CD4-positive, alpha-beta memory T cell (primary cell): ENCODE measurements at regions not wholly inside any gene's neighbourhood (a gene's known extent, or its start where the extent isn't known, plus 50 kb on each side); places are given as distances from the start of the nearest gene placed in this dataset.
"Not testable (repeated sequence)": the region's sequence is repeated elsewhere in the genome, so short reads cannot be mapped to it uniquely, and the experiment has no call there.

ENCODE experiments used
- CTCF ChIA-PET: fragments of 350-600 bp; sonication (Branson Sonifier 250); formaldehyde crosslinking; loops from one replicate; lab custom pipeline; 2021; ENCODE audit warnings: inconsistent platforms; ENCODE audit not compliant: partially characterized antibody; lab: Charles Lee
- POLR2A ChIA-PET: fragments of 350-600 bp; sonication (Branson Sonifier 250); formaldehyde crosslinking; loops from one replicate; lab custom pipeline; 2021; ENCODE audit not compliant: partially characterized antibody; lab: Charles Lee
- DNase-seq, 5 donors: peaks; one replicate each; pipeline versions ENCODE4 v3.0.0 to v3.0.0-alpha.2; 2020 to 2022; ENCODE audit warnings: mixed read lengths in 1 of 5
- H3K27ac ChIP-seq: one replicate; pipeline ENCODE4 v1.7.0; 2013; ENCODE audit warnings: low read depth, low read length
- H3K27me3 ChIP-seq: 2 replicates; pipeline ENCODE4 v1.7.0; 2013; ENCODE audit warnings: mild to moderate bottlenecking, low read length, moderate library complexity; ENCODE audit not compliant: insufficient read depth
- H3K36me3 ChIP-seq: 2 replicates; pipeline ENCODE4 v1.7.0; 2013; ENCODE audit warnings: mild to moderate bottlenecking, low read length, moderate library complexity; ENCODE audit not compliant: insufficient read depth
- H3K4me1 ChIP-seq: 2 replicates; pipeline ENCODE4 v1.7.0; 2013; ENCODE audit warnings: mild to moderate bottlenecking, low read length, moderate library complexity; ENCODE audit not compliant: insufficient read depth
- H3K4me3 ChIP-seq, 2 donors: one replicate each; pipeline ENCODE4 v1.7.0; 2013; ENCODE audit warnings: low read length in 2 of 2, mild to moderate bottlenecking in 1 of 2
- H3K9me3 ChIP-seq, 2 donors: one replicate each; pipeline ENCODE4 v1.7.0; 2013; ENCODE audit warnings: low read length in 2 of 2, control low read depth in 1 of 2; ENCODE audit not compliant: control insufficient read depth in 1 of 2
- H3K27ac Mint-ChIP-seq, 7 donors: one replicate each; pipeline ENCODE4 v1.8.0; 2020 to 2021; ENCODE audit warnings: mixed read lengths in 7 of 7, mild to moderate bottlenecking in 6 of 7, inconsistent platforms in 3 of 7, moderate library complexity in 3 of 7
- H3K27me3 Mint-ChIP-seq, 2 donors: one replicate each; pipeline ENCODE4 v1.8.0; 2020 to 2021; ENCODE audit warnings: mixed read lengths in 2 of 2
- H3K36me3 Mint-ChIP-seq, 2 donors: one replicate each; pipeline ENCODE4 v1.8.0; 2020 to 2021; ENCODE audit warnings: mixed read lengths in 2 of 2, inconsistent platforms in 1 of 2, mild to moderate bottlenecking in 1 of 2
- H3K4me1 Mint-ChIP-seq, 4 donors: one replicate each; pipeline ENCODE4 v1.8.0; 2020 to 2021; ENCODE audit warnings: mixed read lengths in 4 of 4, mild to moderate bottlenecking in 1 of 4
- H3K4me3 Mint-ChIP-seq, 8 donors: one replicate each; pipeline ENCODE4 v1.8.0; 2020 to 2021; ENCODE audit warnings: mixed read lengths in 8 of 8, mild to moderate bottlenecking in 7 of 8, moderate library complexity in 6 of 8, inconsistent platforms in 3 of 8
- H3K9me3 Mint-ChIP-seq, 8 donors: one replicate each; pipeline ENCODE4 v1.8.0; 2020 to 2021; ENCODE audit warnings: mixed read lengths in 8 of 8, mild to moderate bottlenecking in 5 of 8, inconsistent platforms in 3 of 8, moderate library complexity in 1 of 8
- intact Hi-C: fragments of 100-400 bp; cut with micrococcal nuclease; formaldehyde crosslinking; loops from one replicate; pipeline ENCODE4 v1.15.1; 2023

GRCh38 chr12:102643879-102644575 lies 163.7 kb upstream of the IGF1 start:
- Histone ChIP-seq H3K27ac (no peak overlapping the region), H3K36me3 (no peaks in the 10 kb centered on the region), H3K9me3 (no peaks in the 10 kb centered on the region), H3K4me1 (no peaks in the 10 kb centered on the region), H3K4me3 (no peak overlapping the region), H3K27me3 (no peaks in the 10 kb centered on the region)
- POLR2A ChIA-PET = no interaction called here
- Mint-ChIP-seq H3K4me1 (no peaks in the 10 kb centered on the region), H3K4me3 (no peak overlapping the region), H3K36me3 (no peaks in the 10 kb centered on the region), H3K27ac (no peak overlapping the region), H3K9me3 (peaks cover 0 to 21% (median 6%) of the 10 kb centered on the region in 8 donors), H3K27me3 (no peaks in the 10 kb centered on the region)
- DNase-seq = no peak
- intact Hi-C loops = no loop called here
- CTCF ChIA-PET = no interaction called here

DNA sequence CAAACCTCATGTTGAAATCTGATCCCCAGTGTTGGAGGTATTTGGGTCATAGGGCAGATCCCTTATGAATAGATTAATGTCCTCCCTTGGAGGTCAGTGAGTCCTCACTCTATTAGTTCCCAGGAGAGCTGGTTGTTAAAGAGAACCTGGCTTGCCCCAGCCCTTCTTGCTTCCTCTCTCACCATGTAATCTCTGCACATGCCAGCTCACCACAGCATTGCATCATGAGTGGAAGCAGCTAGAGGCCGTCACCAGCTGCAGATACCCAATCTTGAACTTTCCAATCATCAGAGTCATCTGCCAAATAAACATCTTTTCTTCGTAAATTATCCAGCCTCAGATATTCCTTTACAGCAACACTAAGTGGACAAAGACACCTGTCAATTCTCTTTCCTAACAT lies 161.8 kb upstream of the IGF1 start:
- Mint-ChIP-seq H3K9me3 (peaks cover 0 to 21% (median 5%) of the 10 kb centered on the region in 8 donors), H3K4me3 (no peak overlapping the region), H3K4me1 (no peaks in the 10 kb centered on the region), H3K36me3 (no peaks in the 10 kb centered on the region), H3K27me3 (no peaks in the 10 kb centered on the region), H3K27ac (no peak overlapping the region)
- Histone ChIP-seq H3K4me1 (no peaks in the 10 kb centered on the region), H3K9me3 (no peaks in the 10 kb centered on the region), H3K4me3 (no peak overlapping the region), H3K36me3 (no peaks in the 10 kb centered on the region), H3K27me3 (no peaks in the 10 kb centered on the region), H3K27ac (no peak overlapping the region)
- DNase-seq = no peak
- intact Hi-C loops = no loop called here
- ChIA-PET POLR2A (no interaction called here), CTCF (no interaction called here)

- POLR2A ChIA-PET, H3K36me3 Mint-ChIP-seq, DNase-seq, H3K27me3 ChIP-seq, H3K4me3 ChIP-seq, H3K4me3 Mint-ChIP-seq, H3K27ac ChIP-seq, intact Hi-C loops, H3K4me1 ChIP-seq, H3K4me1 Mint-ChIP-seq, CTCF ChIA-PET, H3K9me3 ChIP-seq, H3K27me3 Mint-ChIP-seq, H3K27ac Mint-ChIP-seq, H3K36me3 ChIP-seq: not testable (repeated sequence)
- peaks cover 0 to 21% (median 4%) of the 10 kb centered on the region in 8 donors for H3K9me3 Mint-ChIP-seq
Observed at GRCh38 chr12:102640658-102641057, 160.3 kb upstream of the IGF1 start.

DNA sequence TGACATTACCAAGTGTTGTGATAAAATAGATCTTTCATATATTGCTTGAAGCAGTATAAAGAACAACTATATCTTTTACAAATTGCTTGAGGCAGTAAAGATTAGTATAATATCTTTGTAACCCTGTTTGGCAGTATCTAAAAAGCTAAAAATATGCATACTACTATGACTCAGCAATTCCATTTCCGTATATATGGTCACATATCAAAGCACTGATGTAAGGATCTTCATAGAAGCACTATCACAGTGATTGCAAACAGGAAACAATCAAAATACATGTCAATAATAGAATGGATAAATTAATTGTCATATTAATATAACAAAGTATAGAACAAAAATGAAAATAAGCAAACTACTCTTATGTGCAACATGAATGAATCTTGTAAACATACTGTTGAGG lies 158.4 kb upstream of the IGF1 start:
- peaks cover 0 to 21% (median 4%) of the 10 kb centered on the region in 8 donors for H3K9me3 Mint-ChIP-seq
- Histone ChIP-seq H3K27ac (no peak overlapping the region), H3K4me3 (no peak overlapping the region), H3K4me1 (no peaks in the 10 kb centered on the region), H3K9me3 (no peaks in the 10 kb centered on the region), H3K27me3 (no peaks in the 10 kb centered on the region), H3K36me3 (no peaks in the 10 kb centered on the region)
- ChIA-PET CTCF (no interaction called here), POLR2A (no interaction called here)
- no peak overlapping the region for H3K4me3 Mint-ChIP-seq
- DNase-seq = no peak
- H3K27ac Mint-ChIP-seq = no peak overlapping the region
- H3K4me1 Mint-ChIP-seq = no peaks in the 10 kb centered on the region
- H3K27me3 Mint-ChIP-seq = no peaks in the 10 kb centered on the region
- H3K36me3 Mint-ChIP-seq = no peaks in the 10 kb centered on the region
- intact Hi-C loops = no loop called here

DNA sequence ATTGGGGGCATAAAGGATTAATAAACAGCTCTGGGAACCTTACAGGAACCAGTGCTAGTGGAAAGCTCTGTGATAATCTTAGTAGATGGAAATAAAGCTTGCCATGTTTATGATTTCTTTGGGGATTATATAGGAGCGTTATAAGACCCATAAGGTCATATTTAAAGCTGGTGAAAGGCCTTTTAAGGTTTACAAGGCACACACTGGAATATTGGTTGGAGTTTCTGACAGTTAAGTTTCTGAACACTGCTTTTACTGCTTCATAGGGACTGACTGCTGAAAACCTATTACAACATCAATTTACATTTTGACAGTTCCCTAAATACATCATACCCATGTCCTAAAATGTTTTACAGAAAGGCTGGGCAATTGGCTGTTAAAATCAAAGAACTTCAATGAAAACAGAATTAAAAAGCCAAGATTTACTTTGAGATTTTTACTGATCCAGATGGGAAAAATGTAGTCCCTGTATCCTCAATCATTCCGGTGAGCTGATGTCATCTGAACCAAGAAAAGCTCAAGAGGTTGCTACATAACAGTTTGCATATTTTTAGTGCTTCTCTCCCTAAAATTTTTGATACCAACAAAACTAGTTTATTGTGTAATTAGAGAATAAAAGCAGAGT lies 153.7 kb upstream of the IGF1 start:
- DNase-seq = no peak
- Histone ChIP-seq H3K27me3 (no peaks in the 10 kb centered on the region), H3K27ac (no peak overlapping the region), H3K4me1 (no peaks in the 10 kb centered on the region), H3K4me3 (no peak overlapping the region), H3K36me3 (no peaks in the 10 kb centered on the region), H3K9me3 (no peaks in the 10 kb centered on the region)
- Mint-ChIP-seq H3K36me3 (no peaks in the 10 kb centered on the region), H3K27me3 (no peaks in the 10 kb centered on the region), H3K4me1 (no peaks in the 10 kb centered on the region), H3K4me3 (no peak overlapping the region), H3K27ac (no peak overlapping the region), H3K9me3 (peaks cover 0 to under 1% (median 0%) of the 10 kb centered on the region in 8 donors)
- intact Hi-C loops = no loop called here
- CTCF ChIA-PET = no interaction called here
- POLR2A ChIA-PET = no interaction called here

DNA sequence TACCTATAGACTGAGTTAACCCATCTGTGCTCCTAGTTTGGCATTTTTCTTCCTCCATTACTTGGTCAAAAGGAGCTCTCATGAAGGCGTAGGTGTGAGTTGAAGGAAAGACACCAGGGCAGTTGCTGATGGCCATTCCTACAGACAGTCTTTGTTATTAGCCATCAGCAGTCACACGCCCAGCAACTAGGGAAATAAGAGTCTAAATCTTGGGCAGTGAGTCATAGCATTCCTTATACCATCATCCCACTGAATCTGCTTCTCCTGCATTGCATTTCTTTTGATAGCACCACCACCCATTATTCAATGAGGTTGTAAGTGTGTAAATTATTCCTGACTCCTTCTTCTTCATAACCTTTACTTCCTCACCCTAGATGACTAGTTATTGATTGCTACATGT lies 150.9 kb upstream of the IGF1 start:
- no peak overlapping the region for H3K4me3 ChIP-seq
- H3K9me3 Mint-ChIP-seq = peaks cover 0 to 19% (median 12%) of the 10 kb centered on the region in 8 donors
- H3K27ac Mint-ChIP-seq = no peak overlapping the region
- no peaks in the 10 kb centered on the region for H3K4me1 Mint-ChIP-seq
- peaks cover 0 to 7% of the 10 kb centered on the region in 2 donors for H3K9me3 ChIP-seq
- H3K4me1 ChIP-seq = no peaks in the 10 kb centered on the region
- peaks cover 0 to 4% of the 10 kb centered on the region in 2 donors for H3K36me3 Mint-ChIP-seq
- CTCF ChIA-PET = no interaction called here
- H3K27me3 ChIP-seq = no peaks in the 10 kb centered on the region
- H3K27ac ChIP-seq = no peak overlapping the region
- no peak overlapping the region for H3K4me3 Mint-ChIP-seq
- POLR2A ChIA-PET = no interaction called here
- no peaks in the 10 kb centered on the region for H3K27me3 Mint-ChIP-seq
- intact Hi-C loops = no loop called here
- no peaks in the 10 kb centered on the region for H3K36me3 ChIP-seq
- DNase-seq = no peak

DNA sequence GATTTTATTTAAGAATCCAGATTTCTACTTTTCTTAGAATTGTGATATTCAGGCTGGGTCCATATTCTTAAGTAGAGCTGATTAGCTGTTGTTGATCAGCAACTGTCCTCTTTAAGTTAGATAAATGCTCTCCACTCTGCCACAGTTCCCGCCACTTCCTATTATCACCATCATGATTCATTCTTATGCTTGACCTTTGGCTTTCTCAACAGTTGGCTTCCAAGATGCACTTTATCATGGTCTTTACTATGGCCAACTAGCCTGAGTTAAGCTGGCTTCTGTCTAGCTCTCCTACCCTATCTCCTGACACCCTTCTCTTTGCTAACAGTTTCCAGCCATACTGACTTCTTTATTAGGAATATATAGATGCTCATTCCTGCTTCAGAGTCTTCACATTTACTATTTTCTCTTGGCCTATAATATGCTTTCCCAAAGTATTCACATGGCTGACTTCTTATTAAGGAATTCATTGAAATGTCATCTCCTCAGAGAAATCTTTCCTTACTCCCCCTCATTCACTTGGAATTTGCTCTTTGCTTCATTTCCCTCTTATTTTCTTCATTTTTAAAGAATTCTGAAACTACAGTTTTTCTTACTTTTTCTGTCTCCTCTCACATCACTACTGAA lies 149.0 kb upstream of the IGF1 start:
- no peak overlapping the region for H3K4me3 Mint-ChIP-seq
- H3K36me3 Mint-ChIP-seq = peaks cover 0 to 4% of the 10 kb centered on the region in 2 donors
- Histone ChIP-seq H3K27me3 (no peaks in the 10 kb centered on the region), H3K9me3 (peaks cover 0 to 7% of the 10 kb centered on the region in 2 donors), H3K4me1 (no peaks in the 10 kb centered on the region), H3K27ac (no peak overlapping the region), H3K36me3 (no peaks in the 10 kb centered on the region), H3K4me3 (no peak overlapping the region)
- ChIA-PET CTCF (no interaction called here), POLR2A (no interaction called here)
- H3K27me3 Mint-ChIP-seq = no peaks in the 10 kb centered on the region
- intact Hi-C loops = no loop called here
- H3K4me1 Mint-ChIP-seq = no peaks in the 10 kb centered on the region
- H3K27ac Mint-ChIP-seq = no peak overlapping the region
- peaks cover 0 to 21% (median 14%) of the 10 kb centered on the region in 8 donors for H3K9me3 Mint-ChIP-seq
- DNase-seq = no peak
